Gastroesophageal sphincter (tissue), 3 donors: ENCODE measurements at regions not wholly inside any gene's neighbourhood (a gene's known extent, or its start where the extent isn't known, plus 50 kb on each side); places are given as distances from the start of the nearest gene placed in this dataset.

Experiments used
- CTCF ChIP-seq, 4 experiments: fragments of 200-600 bp in 2 of 4; fragments of 450-650 bp in 2 of 4; sonication (generic) in 1 of 4; IDR thresholded peaks; one replicate each; pipeline ENCODE4 v1.5.1; 2017 to 2019; ENCODE audit warnings: antibody characterized with exemption in 4 of 4, mild to moderate bottlenecking in 2 of 4, moderate library complexity in 2 of 4
- EP300 ChIP-seq: sonication (generic); formaldehyde crosslinking; IDR thresholded peaks from one replicate; pipeline ENCODE4 v1.6.1; 2017; ENCODE audit warnings: antibody characterized with exemption, mild to moderate bottlenecking
- POLR2AphosphoS5 ChIP-seq: sonication (generic); formaldehyde crosslinking; IDR thresholded peaks from one replicate; pipeline ENCODE4 v1.6.1; 2017; ENCODE audit warnings: antibody characterized with exemption

- TF ChIP-seq CTCF (IDR thresholded peaks at IDR 0.05), result no peak
- TF ChIP-seq EP300, result no peak
- TF ChIP-seq POLR2AphosphoS5, result no peak
Measured at GRCh38 chr2:59180621-59181020, 939.5 kb upstream of the FANCL start.
